ENCODE measurements at regions not wholly inside any gene's neighbourhood (a gene's known extent, or its start where the extent isn't known, plus 50 kb on each side); places are given as distances from the start of the nearest gene placed in this dataset.

DNA sequence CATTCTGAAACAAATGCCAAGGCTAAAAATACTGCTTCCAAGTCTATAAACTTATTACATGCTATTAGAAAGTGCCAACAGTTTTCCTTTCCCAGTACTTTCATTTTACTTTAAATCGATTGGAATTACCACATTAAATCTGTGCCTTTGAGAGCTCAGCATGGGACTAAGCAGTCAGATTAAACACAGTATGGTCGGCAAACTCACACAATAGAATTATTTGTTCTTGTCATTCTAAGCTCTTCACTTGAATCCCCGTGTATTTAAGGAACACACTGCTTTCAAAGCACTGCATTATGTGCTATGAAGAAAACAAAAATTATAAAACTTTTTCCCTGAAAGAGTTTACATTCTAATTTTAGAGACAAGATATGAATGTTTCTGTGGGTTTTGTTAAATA is 444.4 kb upstream of the SLC39A10 start:
- no peaks in the 10 kb centered on the region for H3K36me3 Mint-ChIP-seq (ENCODE audit: low read depth)
- ChIA-PET CTCF (no interaction called here), POLR2A (no interaction called here)
- DNase-seq: no peak
- peaks cover 2% of the 10 kb centered on the region for H3K27me3 Mint-ChIP-seq
- H3K4me3 Mint-ChIP-seq: no peak overlapping the region
- intact Hi-C loops (cut with micrococcal nuclease): no loop called here
- H3K9me3 Mint-ChIP-seq: no peaks in the 10 kb centered on the region
- ATAC-seq (ENCODE audit: low read depth): no peak
- H3K4me1 Mint-ChIP-seq: no peaks in the 10 kb centered on the region
- no peak overlapping the region for H3K27ac Mint-ChIP-seq
- TF ChIP-seq, protein P1, sequence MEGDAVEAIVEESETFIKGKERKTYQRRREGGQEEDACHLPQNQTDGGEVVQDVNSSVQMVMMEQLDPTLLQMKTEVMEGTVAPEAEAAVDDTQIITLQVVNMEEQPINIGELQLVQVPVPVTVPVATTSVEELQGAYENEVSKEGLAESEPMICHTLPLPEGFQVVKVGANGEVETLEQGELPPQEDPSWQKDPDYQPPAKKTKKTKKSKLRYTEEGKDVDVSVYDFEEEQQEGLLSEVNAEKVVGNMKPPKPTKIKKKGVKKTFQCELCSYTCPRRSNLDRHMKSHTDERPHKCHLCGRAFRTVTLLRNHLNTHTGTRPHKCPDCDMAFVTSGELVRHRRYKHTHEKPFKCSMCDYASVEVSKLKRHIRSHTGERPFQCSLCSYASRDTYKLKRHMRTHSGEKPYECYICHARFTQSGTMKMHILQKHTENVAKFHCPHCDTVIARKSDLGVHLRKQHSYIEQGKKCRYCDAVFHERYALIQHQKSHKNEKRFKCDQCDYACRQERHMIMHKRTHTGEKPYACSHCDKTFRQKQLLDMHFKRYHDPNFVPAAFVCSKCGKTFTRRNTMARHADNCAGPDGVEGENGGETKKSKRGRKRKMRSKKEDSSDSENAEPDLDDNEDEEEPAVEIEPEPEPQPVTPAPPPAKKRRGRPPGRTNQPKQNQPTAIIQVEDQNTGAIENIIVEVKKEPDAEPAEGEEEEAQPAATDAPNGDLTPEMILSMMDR (IDR thresholded peaks at IDR 0.05): no peak

DNA sequence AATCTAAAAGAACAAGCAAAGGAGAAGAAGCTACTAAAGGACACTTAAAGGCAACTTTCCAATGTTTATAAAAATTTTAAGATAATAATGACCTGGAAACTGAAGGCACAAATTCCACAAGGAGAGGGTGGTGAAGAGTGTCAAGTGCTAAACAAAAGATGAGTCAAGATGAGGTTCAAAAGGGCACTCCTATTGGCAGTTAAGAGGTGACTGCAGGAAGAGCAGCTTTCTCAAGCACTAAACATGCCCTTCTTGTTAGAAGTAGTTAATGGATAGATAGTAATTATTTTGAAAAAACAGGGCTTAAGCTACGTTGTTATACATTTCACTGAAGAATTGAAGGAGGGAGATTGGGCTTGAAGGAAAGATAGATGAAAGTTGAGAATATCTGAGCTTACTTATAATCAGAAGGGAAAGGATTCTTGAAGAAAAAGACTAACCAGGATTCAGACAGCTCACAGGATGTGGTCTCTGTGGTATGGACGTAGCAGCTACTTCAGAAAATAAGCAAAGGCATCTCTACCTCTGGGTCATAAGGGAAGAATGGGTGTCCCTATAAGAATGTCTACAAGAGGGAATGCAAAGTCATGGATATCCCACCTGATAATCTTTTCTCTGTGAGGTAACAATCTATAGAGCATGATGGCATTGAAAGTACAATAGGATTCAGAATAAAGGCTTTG is 454.7 kb upstream of the SLC39A10 start:
- CTCF ChIA-PET: no interaction called here
- no peak overlapping the region for H3K27ac Mint-ChIP-seq
- no peaks in the 10 kb centered on the region for H3K36me3 Mint-ChIP-seq (ENCODE audit: low read depth)
- no peaks in the 10 kb centered on the region for H3K9me3 Mint-ChIP-seq
- H3K4me1 Mint-ChIP-seq: no peaks in the 10 kb centered on the region
- ATAC-seq (ENCODE audit: low read depth) (no peak), DNase-seq (no peak)
- TF ChIP-seq, protein P1 (IDR thresholded peaks at IDR 0.05): no peak
- intact Hi-C loops (cut with micrococcal nuclease): no loop called here
- no peaks in the 10 kb centered on the region for H3K27me3 Mint-ChIP-seq
- POLR2A ChIA-PET: no interaction called here
- no peak overlapping the region for H3K4me3 Mint-ChIP-seq

DNA sequence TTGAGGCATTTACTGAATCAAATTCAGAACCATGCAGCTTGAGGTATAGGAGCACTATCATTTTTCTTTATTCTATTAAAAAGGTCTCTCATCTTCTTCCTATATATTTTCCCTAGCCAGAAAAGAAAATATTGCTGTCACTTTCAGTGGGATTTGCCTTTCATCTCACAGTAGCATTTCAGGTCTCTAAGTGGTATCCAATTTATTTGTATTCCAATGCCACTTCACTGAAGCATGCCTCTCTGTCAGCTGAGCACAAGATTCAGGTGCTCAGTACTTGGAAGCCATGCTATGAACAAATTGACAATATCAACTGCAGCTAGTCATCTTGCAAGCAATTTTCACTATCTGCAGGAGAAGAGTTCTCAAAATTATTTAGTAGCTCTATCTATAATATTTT is 457.2 kb upstream of the SLC39A10 start:
- ChIA-PET POLR2A (no interaction called here), CTCF (no interaction called here)
- ATAC-seq (ENCODE audit: low read depth): no peak
- H3K9me3 Mint-ChIP-seq: no peaks in the 10 kb centered on the region
- H3K4me3 Mint-ChIP-seq: no peak overlapping the region
- TF ChIP-seq, protein P1 (IDR thresholded peaks at IDR 0.05): no peak
- no peak for DNase-seq
- no peaks in the 10 kb centered on the region for H3K27me3 Mint-ChIP-seq
- H3K36me3 Mint-ChIP-seq (ENCODE audit: low read depth): no peaks in the 10 kb centered on the region
- no peaks in the 10 kb centered on the region for H3K4me1 Mint-ChIP-seq
- intact Hi-C loops (cut with micrococcal nuclease): no loop called here
- H3K27ac Mint-ChIP-seq: no peak overlapping the region

DNA sequence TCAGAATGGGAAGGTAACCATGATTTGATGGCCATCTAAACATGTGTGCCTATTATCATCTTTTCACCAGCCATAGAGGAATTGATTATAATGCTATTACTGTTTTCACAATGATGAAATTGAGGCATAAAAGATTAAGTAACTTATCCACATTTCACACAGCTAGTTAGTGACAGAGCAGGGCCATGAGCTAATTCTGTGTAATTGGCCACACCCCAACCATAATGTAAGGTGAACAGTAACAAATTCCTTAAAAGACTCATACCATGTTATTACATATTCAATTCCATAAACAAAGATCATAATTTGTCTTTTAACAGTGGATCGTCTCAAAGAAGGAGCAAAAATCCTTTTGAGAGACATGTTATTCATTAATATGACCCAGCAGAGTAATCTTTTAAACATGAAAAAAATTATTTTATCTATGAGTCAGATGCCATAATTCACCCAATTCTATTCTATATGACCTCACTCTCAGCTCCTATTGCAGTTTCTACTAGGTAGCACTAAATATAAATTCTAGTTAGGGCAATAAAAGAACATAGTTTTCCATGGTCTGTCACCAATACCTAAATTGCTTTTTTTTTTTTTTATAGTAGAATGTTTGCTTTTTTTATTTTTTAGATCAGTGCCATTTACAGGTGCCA is 475.8 kb upstream of the SLC39A10 start:
- ChIA-PET POLR2A (no interaction called here), CTCF (no interaction called here)
- intact Hi-C loops (cut with micrococcal nuclease): no loop called here
- no peaks in the 10 kb centered on the region for H3K27me3 Mint-ChIP-seq
- H3K36me3 Mint-ChIP-seq (ENCODE audit: low read depth): no peaks in the 10 kb centered on the region
- DNase-seq (no peak), ATAC-seq (ENCODE audit: low read depth) (no peak)
- H3K27ac Mint-ChIP-seq: no peak overlapping the region
- TF ChIP-seq, protein P1 (IDR thresholded peaks at IDR 0.05): no peak
- H3K4me3 Mint-ChIP-seq: no peak overlapping the region
- H3K4me1 Mint-ChIP-seq: no peaks in the 10 kb centered on the region
- H3K9me3 Mint-ChIP-seq: no peaks in the 10 kb centered on the region

GRCh38 chr2:195168369-195168768 is 488.7 kb upstream of the SLC39A10 start:
- intact Hi-C loops (cut with micrococcal nuclease): no loop called here
- DNase-seq (no peak), ATAC-seq (ENCODE audit: low read depth) (no peak)
- no peaks in the 10 kb centered on the region for H3K4me1 Mint-ChIP-seq
- H3K9me3 Mint-ChIP-seq: no peaks in the 10 kb centered on the region
- ChIA-PET POLR2A (no interaction called here), CTCF (no interaction called here)
- no peaks in the 10 kb centered on the region for H3K36me3 Mint-ChIP-seq (ENCODE audit: low read depth)
- H3K4me3 Mint-ChIP-seq: no peak overlapping the region
- no peak overlapping the region for H3K27ac Mint-ChIP-seq
- TF ChIP-seq, protein P1 (IDR thresholded peaks at IDR 0.05): no peak
- H3K27me3 Mint-ChIP-seq: no peaks in the 10 kb centered on the region
